Activated T-cell treated with anti-CD3 and anti-CD28 coated beads, Interleukin-2, amount 50 U/mL, for 1 hour (primary cell): ENCODE measurements at regions not wholly inside any gene's neighbourhood (a gene's known extent, or its start where the extent isn't known, plus 50 kb on each side); places are given as distances from the start of the nearest gene placed in this dataset.
"Not testable (repeated sequence)": the region's sequence is repeated elsewhere in the genome, so short reads cannot be mapped to it uniquely, and the experiment has no call there.

Experiments
- DNase-seq: peaks from one replicate; pipeline ENCODE4 v3.0.0-alpha.2; 2020

DNA sequence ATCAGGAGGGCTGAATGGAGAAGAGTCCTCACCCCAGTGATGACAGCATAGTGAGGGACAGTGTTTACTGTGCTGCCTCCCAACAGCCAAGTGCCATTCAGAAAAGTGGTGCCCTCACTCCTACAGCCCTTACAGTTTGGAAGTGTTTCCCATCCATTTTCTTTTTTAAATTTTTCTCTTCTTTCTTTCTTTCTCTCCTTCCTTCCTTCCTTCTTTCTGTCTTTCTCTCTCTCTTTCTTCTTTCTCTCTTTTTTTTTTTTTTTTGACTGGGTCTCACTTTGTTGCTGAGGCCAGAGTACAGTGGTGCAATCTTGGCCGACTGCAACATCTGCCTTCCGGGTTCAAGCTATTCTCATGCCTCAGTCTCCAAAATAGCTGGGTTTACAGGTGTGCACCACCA, 755.3 kb downstream of the UQCRFS1 start:
- no peak for DNase-seq

DNA sequence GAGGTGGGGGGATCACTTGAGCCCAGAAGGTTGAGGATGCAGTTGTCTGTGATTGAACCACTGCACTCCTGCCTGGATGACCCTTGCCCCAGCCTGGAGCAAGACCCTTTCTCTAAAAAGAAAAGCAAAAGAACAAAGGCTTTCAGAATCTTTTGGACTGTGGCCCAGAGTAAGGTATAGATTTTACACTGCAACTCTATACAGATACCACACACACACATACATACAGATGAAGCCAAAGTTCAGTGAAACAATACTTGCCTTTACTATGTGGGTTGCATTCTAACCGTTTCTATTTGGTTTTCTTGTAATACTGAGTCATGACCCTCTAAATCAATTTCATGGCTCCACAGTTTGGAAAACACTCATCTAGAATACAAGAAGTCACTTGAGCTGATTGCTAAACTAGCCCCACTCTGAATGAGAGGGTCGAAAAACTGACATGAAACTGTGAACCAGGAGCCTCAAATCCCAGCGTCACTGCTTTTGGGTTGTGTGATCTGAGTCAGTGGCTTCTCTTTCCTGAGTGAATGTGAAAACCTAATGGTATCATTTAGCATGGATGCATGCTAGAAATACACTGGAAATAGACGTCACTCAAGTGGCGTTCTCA, 756.1 kb downstream of the UQCRFS1 start:
- DNase-seq = no peak

DNA sequence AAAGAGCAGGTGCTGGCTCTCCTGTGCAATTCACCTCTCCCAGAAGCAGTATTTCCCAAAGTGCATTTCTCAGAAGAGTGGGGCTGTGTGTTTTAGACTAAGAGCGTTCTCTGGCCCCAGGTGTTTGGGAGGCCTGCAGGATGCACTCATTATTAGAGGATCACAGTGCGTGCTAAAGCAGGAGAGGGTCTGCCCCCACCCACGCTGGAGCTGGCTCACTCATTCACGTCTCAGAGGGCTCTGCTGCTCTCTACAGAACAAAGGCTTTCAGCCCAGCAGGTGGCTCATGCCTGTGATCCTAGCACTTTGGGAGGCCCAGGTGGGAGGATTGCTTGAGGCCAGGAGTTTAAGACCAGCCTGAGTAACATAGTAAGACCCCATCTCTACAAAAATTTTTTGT, 756.7 kb downstream of the UQCRFS1 start:
- DNase-seq = no peak

DNA sequence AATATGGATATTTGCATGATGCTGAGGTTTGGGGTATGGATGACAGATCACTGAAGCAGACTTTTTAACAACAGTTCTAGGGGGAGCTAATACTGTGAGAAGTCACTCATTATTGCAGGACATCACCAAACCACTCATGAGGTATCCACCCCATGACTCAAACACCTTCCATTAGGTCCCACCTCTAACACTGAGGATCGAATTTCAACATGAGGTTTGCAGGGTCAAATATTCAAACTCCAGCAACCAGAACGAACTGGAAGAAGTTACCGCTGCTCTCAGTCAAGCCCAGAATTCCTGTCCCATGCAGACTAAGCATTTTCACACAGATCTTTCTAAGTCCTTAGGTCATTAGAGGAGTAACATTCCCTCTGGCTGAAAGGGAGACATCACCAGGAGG, 758.9 kb downstream of the UQCRFS1 start:
- DNase-seq = no peak

DNA sequence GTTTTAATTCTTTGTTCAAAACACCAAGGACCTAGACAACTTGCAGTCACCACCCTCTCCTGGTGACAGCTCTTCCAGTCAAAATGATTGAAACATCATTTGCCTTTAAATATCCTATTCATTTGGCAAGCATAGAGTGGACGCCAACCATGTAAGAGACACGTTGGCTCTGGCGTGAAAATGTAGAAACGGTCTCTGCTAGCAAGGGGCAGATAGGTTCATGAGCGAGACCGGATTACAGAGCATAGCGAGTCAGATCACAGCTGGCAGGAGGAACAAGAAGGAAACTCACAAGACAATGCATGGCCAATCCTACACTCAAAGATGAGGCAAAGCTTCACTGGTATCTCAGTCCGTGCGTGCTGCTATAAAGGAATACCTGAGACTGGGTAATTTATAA, 759.5 kb downstream of the UQCRFS1 start:
- DNase-seq = no peak

DNA sequence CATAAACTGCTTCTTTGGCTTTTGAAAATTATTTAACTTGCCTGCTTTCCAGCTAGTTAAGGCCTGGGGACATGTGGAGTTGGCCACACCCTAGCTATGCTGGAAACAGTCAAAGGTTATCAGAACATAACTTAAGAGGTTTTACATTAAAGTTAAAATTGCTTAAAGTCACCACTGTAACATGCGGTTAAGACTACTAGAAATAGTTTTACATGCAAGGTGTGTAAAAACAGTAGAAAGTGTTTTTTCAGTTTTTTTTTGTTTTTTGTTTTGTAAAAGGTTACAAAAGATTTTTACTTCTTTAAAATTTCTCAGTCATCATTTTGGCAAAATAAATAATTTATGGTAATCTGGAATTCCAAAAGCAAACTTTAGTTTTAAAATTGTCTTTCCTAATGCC, 763.1 kb downstream of the UQCRFS1 start:
- no peak for DNase-seq

DNA sequence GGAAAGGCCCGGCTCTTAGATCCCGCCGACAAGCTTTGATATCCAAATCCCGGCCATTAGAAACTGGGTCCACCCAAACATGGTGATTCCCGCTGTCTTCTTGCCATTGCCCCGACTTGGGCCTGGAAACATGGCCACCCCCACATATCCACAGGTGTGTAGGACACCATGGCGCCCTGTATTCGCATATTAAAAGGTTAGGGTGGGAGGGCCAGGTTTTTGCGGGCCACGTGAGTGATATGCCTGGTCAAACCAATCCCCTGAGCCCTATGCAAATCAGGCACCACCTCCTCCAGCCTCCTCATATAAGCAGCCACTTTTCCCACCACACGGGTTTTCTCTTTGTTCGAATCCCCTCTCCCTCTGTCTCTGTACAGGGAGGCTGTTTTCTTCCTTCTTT, 766.4 kb downstream of the UQCRFS1 start:
- no peak for DNase-seq

DNA sequence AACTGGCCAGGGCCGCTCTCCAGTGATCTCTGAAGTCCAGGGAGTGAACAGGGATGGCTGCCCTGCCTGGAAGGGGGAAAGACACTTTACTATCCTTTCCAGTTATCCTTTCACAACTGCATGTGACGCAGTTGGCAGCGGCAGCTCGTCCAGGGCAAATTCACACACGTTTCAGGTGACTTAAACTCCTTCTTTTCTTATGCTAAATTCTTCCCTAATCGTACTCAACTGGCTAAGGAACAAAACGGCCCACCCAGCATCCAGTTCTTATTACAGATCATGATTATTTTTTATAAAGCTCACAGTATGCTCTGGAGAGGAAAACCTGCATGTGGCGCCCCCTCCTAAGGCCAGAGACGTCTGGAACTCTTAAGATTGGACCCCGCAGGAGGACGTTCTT, 767.1 kb downstream of the UQCRFS1 start:
- DNase-seq = no peak

DNA sequence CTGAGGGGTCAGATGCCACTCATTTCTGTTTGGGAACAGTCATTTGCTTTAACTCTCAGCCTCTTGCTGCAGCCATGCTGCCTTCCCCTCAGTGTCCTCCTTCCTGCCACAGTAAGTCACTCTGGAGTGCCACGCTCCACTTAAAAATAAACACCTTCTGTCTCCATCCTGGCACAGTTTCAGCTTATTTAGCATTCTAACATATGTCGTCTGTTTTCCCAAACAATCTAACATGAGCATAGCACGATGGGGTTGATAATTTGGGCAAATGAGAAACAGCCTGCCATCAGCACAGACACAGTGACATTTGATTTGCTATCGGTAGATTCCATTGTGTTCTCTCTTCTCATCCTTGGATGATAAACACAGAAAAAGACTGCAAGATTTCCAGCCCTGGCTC, 768.6 kb downstream of the UQCRFS1 start:
- DNase-seq = no peak

DNA sequence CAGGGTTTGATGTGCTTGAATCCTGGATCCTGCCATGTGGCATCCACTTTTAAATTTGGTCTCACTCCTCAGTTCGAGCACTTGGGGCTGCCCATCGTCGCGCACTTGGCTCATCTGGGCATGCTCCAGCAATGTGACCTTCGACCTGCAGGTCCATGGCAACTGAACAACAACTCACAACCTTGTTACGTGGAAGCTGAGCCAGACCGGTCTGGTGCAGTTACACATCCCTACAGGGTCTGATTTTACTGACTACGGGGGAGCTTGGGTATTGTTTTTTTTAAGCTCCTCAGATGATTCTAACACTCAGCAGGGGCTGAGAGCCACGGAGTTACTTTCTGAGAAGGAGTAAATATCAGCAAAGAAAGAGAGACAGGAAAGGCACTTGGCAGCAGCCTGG, 769.6 kb downstream of the UQCRFS1 start:
- DNase-seq = no peak

DNA sequence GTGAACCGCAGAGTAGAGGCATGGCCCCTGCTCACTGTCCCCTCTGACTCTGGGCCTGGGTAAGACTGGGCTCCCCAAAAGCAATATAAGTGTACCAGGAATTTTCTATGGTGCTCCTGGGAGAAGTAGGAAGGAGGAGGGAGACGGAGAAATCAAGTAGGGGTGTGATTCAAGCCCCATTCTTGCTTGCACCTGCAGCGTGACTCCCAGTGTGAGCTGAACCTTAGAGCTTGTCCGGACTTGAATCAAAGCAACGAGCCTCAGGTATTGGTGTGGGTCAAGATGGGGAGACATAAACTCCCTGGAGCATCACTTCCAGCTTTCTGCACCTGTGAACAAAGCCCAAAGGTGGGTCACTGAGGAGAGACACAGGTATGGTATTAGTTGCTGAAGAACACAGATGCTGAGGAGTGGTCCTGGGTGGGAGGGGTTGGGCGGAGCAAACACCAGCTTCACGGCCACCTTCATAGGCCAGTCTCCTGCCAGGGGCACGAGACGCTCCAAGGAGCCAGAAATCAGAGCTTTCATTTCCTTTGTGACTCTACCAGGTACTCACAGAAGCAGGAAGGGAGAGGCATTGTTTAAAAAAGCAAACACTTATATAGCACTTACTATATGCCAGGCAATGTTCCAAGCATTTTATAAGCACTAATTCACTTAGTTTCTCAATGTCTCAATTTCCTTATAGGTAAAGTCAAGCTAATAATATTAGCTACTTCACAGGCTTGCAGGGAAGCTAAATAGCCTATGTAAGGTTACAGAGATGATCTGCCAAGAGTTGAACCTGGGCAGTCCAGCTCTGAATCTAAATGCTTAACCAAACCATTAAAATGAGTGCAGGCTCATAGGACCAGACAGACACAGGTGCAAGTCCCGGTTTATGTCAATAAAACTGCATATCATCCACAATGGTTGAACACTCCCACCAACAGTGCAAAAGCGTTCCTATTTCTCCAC, 775.3 kb downstream of the UQCRFS1 start:
- no peak for DNase-seq

DNA sequence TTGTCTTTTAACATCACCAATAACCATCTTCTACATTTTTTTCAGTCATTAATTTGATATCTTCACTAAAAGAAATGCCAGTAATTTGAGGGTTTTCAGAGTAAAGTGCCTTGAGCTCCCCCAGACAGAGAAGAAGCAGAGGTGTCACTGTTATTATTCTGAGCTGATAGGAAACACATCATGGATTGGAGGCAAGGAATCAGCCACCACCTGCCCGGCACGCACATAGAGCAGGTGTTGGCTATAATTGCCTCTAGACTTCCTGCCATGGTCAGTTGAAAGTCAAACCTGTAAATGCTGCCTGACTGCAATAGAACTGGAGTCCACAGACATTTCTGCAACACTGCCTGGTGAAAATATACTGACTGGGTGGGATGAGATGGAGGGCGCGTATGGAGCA, 776.6 kb downstream of the UQCRFS1 start:
- DNase-seq = no peak

DNA sequence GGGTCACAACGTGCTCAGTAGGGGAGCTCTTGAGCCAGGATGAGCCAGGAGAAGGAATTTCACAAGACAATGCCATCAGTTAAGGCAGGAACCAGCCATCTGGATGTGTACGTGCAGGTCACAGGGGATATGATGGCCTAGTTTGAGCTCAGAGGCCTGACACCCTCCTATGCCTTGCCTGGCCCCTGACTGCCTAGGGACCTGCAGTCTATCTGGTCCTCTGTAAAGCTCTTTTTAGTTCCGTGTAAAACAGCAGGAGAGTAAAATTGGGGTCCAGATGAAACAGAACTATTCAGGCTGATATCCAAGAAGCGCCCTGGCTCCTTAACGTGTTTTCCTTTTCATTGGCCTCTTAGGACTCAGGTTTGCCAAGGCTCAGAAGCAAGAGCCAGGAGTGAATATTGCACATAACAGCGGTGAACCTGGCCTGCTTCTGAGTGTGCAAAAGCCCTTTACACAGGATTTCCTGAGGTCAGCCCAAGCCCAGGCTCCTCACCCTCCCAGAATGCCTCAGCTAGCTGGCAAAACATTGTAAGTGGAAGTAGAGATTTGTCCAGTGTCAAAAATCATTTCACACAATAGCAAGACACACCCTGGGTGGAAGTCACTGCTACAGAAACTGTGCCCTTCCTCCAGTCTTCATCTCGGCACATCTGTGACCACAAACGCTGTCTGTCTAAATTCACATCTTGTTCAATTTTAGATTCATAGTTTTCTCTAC, 777.2 kb downstream of the UQCRFS1 start:
- no peak for DNase-seq

DNA sequence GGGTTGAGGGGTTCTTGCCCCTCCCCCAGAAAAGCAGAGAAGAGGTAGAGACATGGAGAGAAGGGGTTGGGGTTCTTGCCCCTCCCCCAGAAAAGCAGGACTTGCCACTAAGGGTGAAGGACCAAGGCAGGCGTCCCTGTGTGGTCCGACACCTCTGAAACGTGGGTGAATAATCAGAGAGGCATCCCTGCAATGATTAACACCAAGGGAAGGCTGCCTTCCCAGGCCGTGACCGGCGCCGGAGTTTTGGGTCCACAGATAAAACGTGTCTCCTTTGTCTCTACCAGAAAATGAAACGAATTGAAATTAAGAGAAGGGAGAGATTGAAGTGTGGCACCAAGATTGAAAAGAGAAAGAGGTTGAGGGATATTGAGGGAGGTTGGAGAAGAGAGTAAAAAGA, 778.2 kb downstream of the UQCRFS1 start:
- DNase-seq = not testable (repeated sequence)

DNA sequence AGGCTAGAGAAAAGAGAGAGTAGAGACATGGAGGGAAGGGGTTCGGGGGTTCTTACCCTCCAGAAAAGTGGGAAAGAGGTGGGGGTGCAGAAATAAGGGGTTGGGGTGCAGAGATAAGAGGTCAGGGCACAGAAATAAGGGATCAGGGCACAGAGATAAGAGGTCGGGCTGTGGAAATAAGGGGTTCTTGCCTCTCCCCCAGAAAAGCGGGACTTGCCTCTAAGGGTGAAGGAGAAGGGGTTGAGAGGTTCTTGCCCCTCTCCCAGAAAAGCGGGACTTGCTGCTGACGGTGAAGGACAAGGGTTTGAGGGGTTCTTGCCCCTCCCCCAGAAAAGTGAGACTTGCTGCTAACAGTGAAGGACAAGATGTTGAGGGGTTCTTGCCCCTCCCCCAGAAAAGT, 778.6 kb downstream of the UQCRFS1 start:
- not testable (repeated sequence) for DNase-seq

DNA sequence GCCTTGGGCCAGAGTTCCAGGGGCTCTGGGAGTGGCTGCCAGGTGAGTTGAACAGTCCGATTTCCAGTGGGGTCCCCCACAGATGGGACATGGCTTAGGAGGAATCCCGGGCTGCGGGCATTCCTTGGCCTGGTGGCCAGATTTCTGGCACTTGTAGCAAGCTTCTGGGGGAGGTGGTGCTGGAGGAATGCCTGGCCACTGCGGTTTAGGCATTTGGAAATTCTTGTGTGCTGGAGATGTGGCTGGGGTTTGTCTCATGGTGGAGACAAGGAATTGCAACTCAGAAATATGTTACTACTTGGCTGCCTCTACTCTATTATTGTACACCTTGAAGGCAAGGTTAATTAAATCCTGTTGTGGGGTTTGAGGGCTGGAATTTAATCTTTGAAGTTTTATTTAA, 779.8 kb downstream of the UQCRFS1 start:
- not testable (repeated sequence) for DNase-seq

DNA sequence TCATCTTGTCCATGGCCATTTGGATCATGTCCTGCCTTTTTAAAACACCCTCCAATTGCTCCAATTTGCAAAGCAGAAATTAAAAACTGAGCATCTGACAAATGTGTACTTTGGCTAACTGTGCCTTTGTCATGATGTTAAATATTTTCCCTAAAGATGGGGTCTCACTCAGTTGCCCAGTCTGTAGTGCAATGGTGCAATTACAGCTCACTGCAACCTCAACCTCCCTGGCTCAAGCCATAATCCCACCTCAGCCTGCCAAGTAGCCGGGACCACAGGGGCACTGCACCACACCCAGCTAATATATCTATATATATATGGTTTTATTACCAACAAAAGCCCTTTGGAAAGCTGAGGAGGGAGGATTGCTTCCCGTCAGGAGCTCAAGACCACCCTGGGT, 782.7 kb downstream of the UQCRFS1 start:
- no peak for DNase-seq

DNA sequence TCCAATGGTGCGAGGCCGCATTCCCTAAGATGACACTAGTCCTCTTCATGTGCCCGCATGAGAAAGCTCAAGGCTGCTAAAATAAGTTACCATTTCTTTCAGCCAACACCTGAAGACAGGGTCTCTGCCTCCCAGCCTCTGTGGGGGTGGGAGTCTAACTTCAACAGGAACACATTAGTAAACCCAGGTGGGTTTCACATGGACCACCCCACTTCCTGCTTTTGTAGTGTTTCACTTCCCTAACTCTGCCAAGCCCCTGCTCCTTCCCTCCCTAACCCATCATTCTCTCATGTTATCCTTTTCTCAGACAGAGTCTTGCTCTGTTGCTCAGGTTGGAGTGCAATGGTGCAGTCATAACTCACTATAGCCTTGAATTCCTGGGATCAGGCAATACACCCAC, 783.6 kb downstream of the UQCRFS1 start:
- DNase-seq = no peak

DNA sequence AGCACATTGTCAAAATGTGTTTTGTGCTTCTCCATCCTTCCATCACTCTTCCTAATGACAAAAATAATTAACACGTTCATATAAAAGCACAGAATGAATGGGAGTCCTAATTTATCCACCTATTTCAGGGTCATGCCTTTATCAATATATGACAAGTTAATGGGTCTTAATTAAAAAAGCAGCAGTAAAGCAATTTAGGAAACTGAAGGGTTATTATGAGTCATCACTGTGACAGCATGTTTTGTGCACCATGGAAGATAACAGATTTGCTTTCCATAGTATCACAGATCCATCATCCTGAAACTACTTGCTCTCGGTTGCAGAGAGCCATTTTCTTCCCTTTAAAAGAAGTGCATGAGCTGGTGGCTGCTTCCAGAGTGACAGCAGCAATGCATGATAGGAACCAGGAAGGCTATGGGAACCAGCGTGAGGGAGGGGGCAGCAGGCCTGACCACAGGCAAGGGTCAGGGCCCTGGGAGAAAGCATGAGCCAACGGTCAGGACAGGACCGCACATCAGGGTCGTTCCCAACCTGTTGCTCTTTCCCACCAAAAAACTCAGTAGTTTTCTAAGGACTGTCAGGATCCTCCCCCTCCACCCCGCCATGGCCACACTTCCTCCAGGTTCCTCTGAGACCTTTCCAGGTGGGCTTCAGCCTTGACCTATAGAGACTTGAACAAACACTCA, 784.1 kb downstream of the UQCRFS1 start:
- DNase-seq = no peak

DNA sequence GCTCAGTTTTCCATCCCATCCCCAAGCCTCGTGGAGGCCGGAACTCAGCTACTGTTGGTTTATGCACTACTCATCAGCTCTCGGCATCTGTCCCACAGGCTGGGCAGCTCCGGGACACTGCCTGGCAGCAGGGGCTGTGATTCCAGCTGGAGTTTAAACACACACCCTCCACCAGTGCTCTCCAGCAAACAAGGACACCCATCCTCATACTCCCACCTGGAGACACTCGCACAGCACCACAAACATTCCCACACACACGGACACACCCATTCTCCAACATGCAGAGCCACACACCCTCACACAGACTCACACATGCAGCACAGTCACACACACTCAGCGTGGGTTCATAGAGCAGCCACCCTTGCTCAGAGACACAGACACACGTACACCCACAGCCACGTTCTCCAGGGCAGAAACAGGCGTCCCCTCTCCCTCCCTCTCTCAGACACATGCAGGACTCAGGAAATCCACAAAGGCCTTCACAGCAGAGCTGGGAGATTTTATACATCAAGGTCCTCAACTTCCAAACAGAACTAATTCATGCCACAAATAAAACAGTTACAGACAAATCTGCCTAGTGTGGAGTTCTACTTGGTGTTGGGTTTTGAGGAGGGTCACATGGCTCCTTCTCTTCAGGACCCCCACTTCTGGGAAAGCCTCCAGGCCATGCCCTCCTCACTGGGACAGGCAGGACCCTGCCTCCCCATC, 785.4 kb downstream of the UQCRFS1 start:
- no peak for DNase-seq

DNA sequence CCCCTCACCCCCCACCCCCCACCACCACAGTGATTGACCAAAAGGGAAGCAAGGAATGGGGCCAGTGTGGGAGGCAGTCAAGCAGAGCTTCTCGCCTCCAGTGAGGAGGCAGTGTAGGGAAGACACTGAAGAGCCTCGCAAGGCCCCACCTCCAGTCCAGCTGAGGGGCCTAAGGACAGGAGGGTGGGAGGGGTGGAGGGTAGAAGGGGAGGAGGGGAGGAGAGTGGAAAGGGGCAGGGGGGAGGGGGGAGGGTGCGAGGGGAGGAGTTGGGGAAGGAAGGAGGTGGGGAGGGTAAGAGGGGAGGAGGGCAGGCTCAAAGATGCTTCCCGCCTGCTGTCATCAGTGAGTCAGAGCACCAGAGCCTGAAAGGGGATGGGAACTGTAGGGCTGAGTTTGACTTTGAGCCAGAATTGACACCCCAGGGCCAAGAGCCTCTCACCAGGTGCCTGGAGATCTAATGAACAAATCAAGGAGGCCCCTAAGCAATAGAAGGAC, 786.2 kb downstream of the UQCRFS1 start:
- DNase-seq = no peak

DNA sequence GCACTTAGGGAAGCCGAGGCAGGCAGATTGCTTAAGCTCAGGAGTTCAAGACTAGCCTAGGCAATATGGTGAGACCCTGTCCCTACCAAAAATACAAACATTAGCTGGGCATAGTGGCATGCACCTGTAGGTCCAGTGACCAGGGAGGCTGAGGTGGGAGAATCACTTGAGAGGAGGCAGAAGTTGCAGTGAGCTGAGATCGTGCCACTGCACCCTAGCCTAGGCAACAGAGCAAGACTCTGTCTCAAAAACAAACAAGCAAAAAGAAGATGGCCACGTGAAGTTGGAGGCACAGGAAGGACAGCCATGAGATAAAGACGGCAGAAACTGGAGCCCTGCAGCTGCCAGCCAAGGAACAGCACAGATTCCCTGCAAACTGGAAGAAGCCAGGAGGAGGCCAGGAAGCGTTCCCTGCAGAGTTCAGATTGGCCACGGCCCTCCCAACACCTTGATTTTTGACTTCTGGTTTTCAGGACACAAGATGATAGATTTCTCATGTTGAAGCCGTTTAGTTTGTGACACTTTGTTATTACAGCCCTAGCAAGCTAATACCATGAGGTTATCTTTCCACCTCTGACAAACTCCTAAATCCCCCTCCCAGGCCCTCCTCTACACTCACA, 786.7 kb downstream of the UQCRFS1 start:
- no peak for DNase-seq
